NCI-H1436 (cell line): ENCODE measurements at regions not wholly inside any gene's neighbourhood (a gene's known extent, or its start where the extent isn't known, plus 50 kb on each side); places are given as distances from the start of the nearest gene placed in this dataset.
"Not testable (repeated sequence)": the region's sequence is repeated elsewhere in the genome, so short reads cannot be mapped to it uniquely, and the experiment has no call there.

Experiments used
- DNase-seq: peaks from one replicate; lab custom pipeline; 2025; lab: John Stamatoyannopoulos, UW

- no peak for DNase-seq
These were observed 61.0 kb downstream of the POLR2M start for GRCh38 chr15:57767481-57767880.

GRCh38 chr15:57769266-57769665, 62.8 kb downstream of the POLR2M start:
- no peak for DNase-seq

- no peak for DNase-seq
These were observed 64.0 kb downstream of the POLR2M start for GRCh38 chr15:57770495-57770894.

- no peak for DNase-seq
These were observed 65.9 kb downstream of the POLR2M start for GRCh38 chr15:57772223-57772957.

GRCh38 chr15:57773051-57773450, 66.5 kb downstream of the POLR2M start:
- no peak for DNase-seq

GRCh38 chr15:57777003-57777402, 70.5 kb downstream of the POLR2M start:
- no peak for DNase-seq

- DNase-seq, result no peak
These were observed 74.0 kb downstream of the POLR2M start for GRCh38 chr15:57780471-57780870.

GRCh38 chr15:57782731-57783130, 76.2 kb downstream of the POLR2M start:
- DNase-seq, result no peak

- DNase-seq, result no peak
These were observed 77.6 kb downstream of the POLR2M start for GRCh38 chr15:57784081-57784511.

- no peak for DNase-seq
These were observed 78.5 kb downstream of the POLR2M start for GRCh38 chr15:57785039-57785438.

- no peak for DNase-seq
These were observed 79.4 kb downstream of the POLR2M start for GRCh38 chr15:57785959-57786358.

GRCh38 chr15:57789225-57789624, 82.7 kb downstream of the POLR2M start:
- DNase-seq, result no peak

- no peak for DNase-seq
These were observed 86.4 kb downstream of the POLR2M start for GRCh38 chr15:57792724-57793449.

GRCh38 chr15:57795261-57795660, 88.7 kb downstream of the POLR2M start:
- no peak for DNase-seq

- no peak for DNase-seq
These were observed 89.6 kb downstream of the POLR2M start for GRCh38 chr15:57796146-57796545.

- DNase-seq, result no peak
These were observed 90.6 kb downstream of the POLR2M start for GRCh38 chr15:57797110-57797509.

GRCh38 chr15:57797568-57798267, 91.2 kb downstream of the POLR2M start:
- DNase-seq, result no peak

GRCh38 chr15:57806003-57806402, 99.5 kb downstream of the POLR2M start:
- DNase-seq, result no peak

- DNase-seq, result not testable (repeated sequence)
These were observed 102.8 kb downstream of the POLR2M start for GRCh38 chr15:57809285-57809684.

- no peak for DNase-seq
These were observed 110.1 kb downstream of the POLR2M start for GRCh38 chr15:57816599-57816998.

GRCh38 chr15:57819646-57820045, 113.1 kb downstream of the POLR2M start:
- DNase-seq, result no peak

GRCh38 chr15:57820119-57820518, 113.6 kb downstream of the POLR2M start:
- no peak for DNase-seq

GRCh38 chr15:57821826-57822225, 115.3 kb downstream of the POLR2M start:
- DNase-seq, result no peak
